C4-2B (cell line): ENCODE measurements at regions not wholly inside any gene's neighbourhood (a gene's known extent, or its start where the extent isn't known, plus 50 kb on each side); places are given as distances from the start of the nearest gene placed in this dataset.

Experiments
- H3K27ac ChIP-seq: fragments of 450-650 bp; 2 replicates; pipeline ENCODE4 v1.5.1; 2017
- ZFX ChIP-seq: fragments of 450-650 bp; IDR thresholded peaks from 2 replicates; pipeline ENCODE4 v1.6.1; 2017
- TF ChIP-seq, protein P1 (sequence below): fragments of 450-650 bp; conservative IDR thresholded peaks from 2 replicates; pipeline ENCODE4 v1.5.1; 2017; ENCODE audit warnings: mild to moderate bottlenecking

DNA sequence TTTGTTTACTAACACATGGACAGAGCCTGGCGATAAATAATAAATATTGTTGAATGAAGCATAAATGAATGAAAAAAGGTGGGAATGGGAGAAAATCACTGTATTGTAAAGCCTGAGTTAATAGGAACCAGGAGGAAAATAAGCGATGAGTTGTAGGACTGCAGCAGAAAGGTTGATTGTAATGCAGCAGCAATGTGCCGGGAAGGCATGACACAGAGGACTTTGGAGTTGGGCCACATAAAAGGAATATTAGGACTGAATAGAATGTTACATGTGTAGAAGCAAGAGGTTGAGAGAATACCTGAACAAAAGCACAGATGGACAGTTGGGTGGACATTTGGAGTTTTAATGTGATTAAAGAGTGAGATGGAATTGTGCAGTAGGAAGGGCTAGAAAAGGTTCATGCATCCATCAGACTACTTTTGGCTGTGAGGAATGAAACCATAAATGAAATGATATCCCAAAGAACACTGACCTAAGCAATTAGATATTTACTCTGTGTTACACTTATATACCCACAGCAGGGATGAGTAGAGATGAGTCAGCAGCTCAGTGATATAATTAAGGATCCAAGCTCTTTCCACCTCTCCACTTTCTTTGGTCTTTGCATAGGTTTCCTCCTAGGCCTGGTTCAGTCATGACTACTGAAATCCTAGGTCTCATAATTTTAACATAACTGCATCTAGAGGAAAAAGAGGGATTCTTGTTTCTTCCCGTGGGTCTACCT, 55.4 kb downstream of the CCER1 start:
- TF ChIP-seq ZFX, result no peak
- TF ChIP-seq, protein P1, sequence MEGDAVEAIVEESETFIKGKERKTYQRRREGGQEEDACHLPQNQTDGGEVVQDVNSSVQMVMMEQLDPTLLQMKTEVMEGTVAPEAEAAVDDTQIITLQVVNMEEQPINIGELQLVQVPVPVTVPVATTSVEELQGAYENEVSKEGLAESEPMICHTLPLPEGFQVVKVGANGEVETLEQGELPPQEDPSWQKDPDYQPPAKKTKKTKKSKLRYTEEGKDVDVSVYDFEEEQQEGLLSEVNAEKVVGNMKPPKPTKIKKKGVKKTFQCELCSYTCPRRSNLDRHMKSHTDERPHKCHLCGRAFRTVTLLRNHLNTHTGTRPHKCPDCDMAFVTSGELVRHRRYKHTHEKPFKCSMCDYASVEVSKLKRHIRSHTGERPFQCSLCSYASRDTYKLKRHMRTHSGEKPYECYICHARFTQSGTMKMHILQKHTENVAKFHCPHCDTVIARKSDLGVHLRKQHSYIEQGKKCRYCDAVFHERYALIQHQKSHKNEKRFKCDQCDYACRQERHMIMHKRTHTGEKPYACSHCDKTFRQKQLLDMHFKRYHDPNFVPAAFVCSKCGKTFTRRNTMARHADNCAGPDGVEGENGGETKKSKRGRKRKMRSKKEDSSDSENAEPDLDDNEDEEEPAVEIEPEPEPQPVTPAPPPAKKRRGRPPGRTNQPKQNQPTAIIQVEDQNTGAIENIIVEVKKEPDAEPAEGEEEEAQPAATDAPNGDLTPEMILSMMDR, result no peak

DNA sequence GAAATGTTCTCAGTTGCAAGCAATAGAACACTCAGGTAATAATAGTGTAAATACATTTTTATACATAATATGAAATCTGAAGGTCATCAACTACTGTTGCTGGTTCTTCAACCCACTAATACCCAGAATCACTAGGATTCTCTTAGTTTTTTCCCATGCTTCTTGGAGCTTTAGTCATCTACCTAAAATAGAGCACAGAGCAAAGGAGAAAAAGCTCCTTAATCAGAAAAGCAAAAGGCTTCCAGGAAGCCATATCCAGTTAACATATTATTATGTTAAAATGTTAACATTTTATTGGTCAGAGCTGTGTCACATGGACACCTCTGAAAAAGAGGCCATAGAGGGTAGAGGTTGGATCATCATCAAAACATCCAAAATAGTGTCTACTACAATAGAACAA, 57.0 kb downstream of the CCER1 start:
- no peak overlapping the region for H3K27ac ChIP-seq
- TF ChIP-seq, protein P1, result no peak
- TF ChIP-seq ZFX, result no peak

More for the DNA sequence above, 55.4 kb downstream of the CCER1 start:
- no peak overlapping the region for H3K27ac ChIP-seq

DNA sequence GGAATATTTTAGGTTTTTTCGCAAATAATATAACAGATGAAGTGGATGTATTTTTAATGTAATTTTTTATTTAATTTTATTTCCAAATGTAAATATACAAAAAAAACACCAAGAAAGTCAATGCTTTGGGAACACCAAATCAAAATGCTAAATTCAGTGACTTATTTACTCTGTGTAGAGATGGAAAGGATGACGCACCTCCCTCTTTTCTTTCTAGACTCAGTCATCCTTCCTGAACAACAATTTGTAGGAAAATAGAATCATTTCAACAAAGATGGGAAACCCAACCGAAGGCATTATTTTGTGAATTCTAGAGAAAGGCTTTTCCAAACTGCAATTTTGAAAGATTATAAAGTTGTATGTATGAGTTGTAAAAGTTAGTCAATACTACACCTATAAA, 57.7 kb downstream of the CCER1 start:
- H3K27ac ChIP-seq, result no peak overlapping the region
- TF ChIP-seq, protein P1, result no peak
- no peak for TF ChIP-seq ZFX

DNA sequence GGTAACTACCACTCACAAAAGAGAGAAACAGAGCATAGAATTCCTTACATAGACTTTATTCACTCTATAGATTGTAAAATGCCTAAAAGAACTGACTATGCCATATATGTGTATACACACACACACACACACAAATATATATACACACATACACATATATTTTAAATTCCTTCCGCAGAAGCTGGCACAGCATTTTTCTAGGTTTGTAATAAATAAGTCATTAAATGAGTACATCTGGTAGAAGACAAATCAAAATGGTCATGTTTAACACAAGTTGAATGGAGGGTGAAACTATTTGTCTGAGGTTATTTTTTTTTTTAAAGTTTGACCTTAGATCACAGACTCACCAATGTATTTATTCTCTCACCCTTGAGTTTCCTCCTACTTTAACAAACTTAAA, 58.2 kb downstream of the CCER1 start:
- H3K27ac ChIP-seq, result no peak overlapping the region
- TF ChIP-seq, protein P1, result no peak
- no peak for TF ChIP-seq ZFX

DNA sequence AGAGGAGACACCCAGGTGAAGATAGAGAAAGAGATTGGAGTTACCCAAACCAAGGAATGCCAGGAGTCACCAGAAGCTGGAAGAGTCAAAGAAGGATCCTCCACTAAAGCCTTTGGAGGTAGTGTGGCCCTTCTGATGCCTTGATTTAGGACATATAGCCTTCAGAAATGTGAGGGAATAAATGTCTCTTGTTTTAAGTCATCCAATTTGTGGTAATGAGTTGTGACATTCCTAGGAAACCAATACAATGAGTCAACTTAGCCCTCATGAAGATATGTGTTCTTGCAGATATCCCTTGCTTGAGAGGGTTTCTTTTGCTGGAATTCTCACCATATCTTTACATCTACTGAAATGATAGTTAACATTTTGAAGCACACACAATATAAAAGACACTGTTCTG, 58.8 kb downstream of the CCER1 start:
- H3K27ac ChIP-seq, result no peak overlapping the region
- TF ChIP-seq ZFX, result no peak
- TF ChIP-seq, protein P1, result no peak

DNA sequence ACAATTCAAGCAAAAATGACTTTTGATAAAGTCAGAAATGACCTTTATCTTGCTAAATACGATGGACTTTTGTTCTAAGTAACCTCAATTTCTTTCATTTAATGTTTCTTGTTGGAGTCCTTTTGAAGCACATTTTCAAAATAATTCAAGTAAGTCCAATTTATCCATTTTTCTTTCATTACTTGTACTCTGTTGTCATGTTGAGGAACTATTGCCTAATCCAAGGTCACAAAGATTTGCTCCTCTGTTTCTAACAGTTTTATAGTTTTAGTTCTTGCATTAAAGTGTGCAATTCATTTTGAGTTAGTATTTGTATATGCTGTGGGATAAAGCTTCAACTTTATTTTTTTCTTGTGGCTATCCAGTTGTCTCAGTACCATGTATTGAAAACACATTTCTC, 66.7 kb downstream of the CCER1 start:
- no peak overlapping the region for H3K27ac ChIP-seq
- no peak for TF ChIP-seq ZFX
- TF ChIP-seq, protein P1, result no peak

DNA sequence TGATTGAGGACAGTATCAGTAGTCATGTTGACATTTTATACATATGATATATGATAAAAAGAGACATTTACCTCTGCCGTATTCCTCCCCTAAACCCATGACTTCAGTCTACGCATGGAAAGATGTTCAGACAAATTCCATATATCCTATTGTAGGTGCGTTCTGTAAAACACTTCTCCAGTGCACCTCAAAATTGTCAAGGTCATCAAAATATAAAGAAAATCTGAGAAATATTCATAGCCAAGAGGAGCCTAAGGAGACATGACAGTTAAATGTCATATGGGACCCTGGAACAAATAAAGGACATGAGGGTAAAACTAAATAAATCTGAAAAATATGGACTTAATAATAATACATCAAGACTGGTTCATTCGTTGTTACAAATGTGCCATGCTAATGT, 71.5 kb downstream of the CCER1 start:
- H3K27ac ChIP-seq, result no peak overlapping the region
- TF ChIP-seq, protein P1, result no peak
- TF ChIP-seq ZFX, result no peak
